Muscle layer of duodenum (tissue), 2 donors: ENCODE measurements at regions not wholly inside any gene's neighbourhood (a gene's known extent, or its start where the extent isn't known, plus 50 kb on each side); places are given as distances from the start of the nearest gene placed in this dataset.

ENCODE experiments used
- H3K27ac ChIP-seq: one replicate; pipeline ENCODE4 v1.7.0; 2013; ENCODE audit warnings: mild to moderate bottlenecking, low read length
- H3K27me3 ChIP-seq: one replicate; pipeline ENCODE4 v1.7.0; 2013; ENCODE audit warnings: low read depth, mild to moderate bottlenecking, control low read depth, low read length
- H3K36me3 ChIP-seq, 2 donors: one replicate each; pipeline ENCODE4 v1.7.0; 2013; ENCODE audit warnings: low read length in 2 of 2, control low read depth in 1 of 2, mild to moderate bottlenecking in 1 of 2; ENCODE audit not compliant: insufficient read depth in 2 of 2, control insufficient read depth in 1 of 2
- H3K4me1 ChIP-seq, 2 donors: one replicate each; pipeline ENCODE4 v1.7.0; 2013; ENCODE audit warnings: low read length in 2 of 2, mild to moderate bottlenecking in 2 of 2, control low read depth in 1 of 2, moderate library complexity in 1 of 2; ENCODE audit not compliant: insufficient read depth in 2 of 2, control insufficient read depth in 1 of 2
- H3K4me3 ChIP-seq, 2 donors: one replicate each; pipeline ENCODE4 v1.7.0; 2013; ENCODE audit warnings: low read length in 2 of 2, low read depth in 1 of 2, mild to moderate bottlenecking in 1 of 2
- H3K9me3 ChIP-seq, 2 donors: one replicate each; pipeline ENCODE4 v1.7.0; 2013; ENCODE audit warnings: low read length in 2 of 2, control low read depth in 1 of 2, mild to moderate bottlenecking in 1 of 2; ENCODE audit not compliant: control insufficient read depth in 1 of 2
- donor health status: healthy.

- Histone ChIP-seq H3K4me1 (no peaks in the 10 kb centered on the region), H3K27me3 (no peaks in the 10 kb centered on the region), H3K27ac (no peak overlapping the region), H3K9me3 (no peaks in the 10 kb centered on the region), H3K4me3 (no peak overlapping the region), H3K36me3 (no peaks in the 10 kb centered on the region)
Measured at GRCh38 chr5:124796495-124796894, 50.1 kb upstream of the ZNF608 start.

GRCh38 chr5:124797665-124798087 is 51.2 kb upstream of the ZNF608 start:
- Histone ChIP-seq H3K27me3 (no peaks in the 10 kb centered on the region), H3K4me3 (no peak overlapping the region), H3K27ac (no peak overlapping the region), H3K9me3 (no peaks in the 10 kb centered on the region), H3K36me3 (no peaks in the 10 kb centered on the region), H3K4me1 (no peaks in the 10 kb centered on the region)

- Histone ChIP-seq H3K27ac (no peak overlapping the region), H3K36me3 (no peaks in the 10 kb centered on the region), H3K4me3 (no peak overlapping the region)
Measured at GRCh38 chr5:124798890-124799289, 52.5 kb upstream of the ZNF608 start.

GRCh38 chr5:124801551-124801950 is 55.1 kb upstream of the ZNF608 start:
- no peak overlapping the region for H3K27ac ChIP-seq
- H3K4me1 ChIP-seq = peaks cover 0 to 5% of the 10 kb centered on the region in 2 donors
- H3K36me3 ChIP-seq = no peaks in the 10 kb centered on the region
- no peaks in the 10 kb centered on the region for H3K9me3 ChIP-seq
- H3K4me3 ChIP-seq = no peak overlapping the region
- H3K27me3 ChIP-seq = no peaks in the 10 kb centered on the region

More at GRCh38 chr5:124798890-124799289, 52.5 kb upstream of the ZNF608 start:
- H3K9me3 ChIP-seq = no peaks in the 10 kb centered on the region
- no peaks in the 10 kb centered on the region for H3K27me3 ChIP-seq
- H3K4me1 ChIP-seq = no peaks in the 10 kb centered on the region

GRCh38 chr5:124803617-124804323 is 57.3 kb upstream of the ZNF608 start:
- no peaks in the 10 kb centered on the region for H3K9me3 ChIP-seq
- H3K4me1 ChIP-seq = peaks cover 0 to 11% of the 10 kb centered on the region in 2 donors
- H3K27ac ChIP-seq = no peak overlapping the region

GRCh38 chr5:124806026-124806372 is 59.6 kb upstream of the ZNF608 start:
- H3K27me3 ChIP-seq = no peaks in the 10 kb centered on the region
- H3K9me3 ChIP-seq = no peaks in the 10 kb centered on the region
- H3K4me1 ChIP-seq = peaks cover 0 to 11% of the 10 kb centered on the region in 2 donors
- no peak overlapping the region for H3K27ac ChIP-seq
- H3K4me3 ChIP-seq = no peak overlapping the region
- H3K36me3 ChIP-seq = no peaks in the 10 kb centered on the region

More at GRCh38 chr5:124803617-124804323, 57.3 kb upstream of the ZNF608 start:
- Histone ChIP-seq H3K27me3 (no peaks in the 10 kb centered on the region), H3K36me3 (no peaks in the 10 kb centered on the region), H3K4me3 (no peak overlapping the region)

- H3K4me3 ChIP-seq = no peak overlapping the region
- H3K36me3 ChIP-seq = no peaks in the 10 kb centered on the region
- peaks cover 0 to 11% of the 10 kb centered on the region in 2 donors for H3K4me1 ChIP-seq
- no peak overlapping the region for H3K27ac ChIP-seq
- no peaks in the 10 kb centered on the region for H3K27me3 ChIP-seq
- H3K9me3 ChIP-seq = no peaks in the 10 kb centered on the region
Measured at GRCh38 chr5:124806373-124807077, 60.1 kb upstream of the ZNF608 start.

- no peaks in the 10 kb centered on the region for H3K9me3 ChIP-seq
- no peaks in the 10 kb centered on the region for H3K27me3 ChIP-seq
- H3K27ac ChIP-seq = no peak overlapping the region
- H3K4me1 ChIP-seq = peaks cover 0 to 11% of the 10 kb centered on the region in 2 donors
- H3K36me3 ChIP-seq = no peaks in the 10 kb centered on the region
- no peak overlapping the region for H3K4me3 ChIP-seq
Measured at GRCh38 chr5:124808842-124809268, 62.4 kb upstream of the ZNF608 start.

GRCh38 chr5:124810396-124811006 is 64.1 kb upstream of the ZNF608 start:
- Histone ChIP-seq H3K9me3 (no peaks in the 10 kb centered on the region), H3K27me3 (no peaks in the 10 kb centered on the region), H3K4me1 (peaks cover 0 to 11% of the 10 kb centered on the region in 2 donors), H3K4me3 (no peak overlapping the region), H3K27ac (no peak overlapping the region), H3K36me3 (no peaks in the 10 kb centered on the region)

GRCh38 chr5:124812771-124813358 is 66.4 kb upstream of the ZNF608 start:
- H3K36me3 ChIP-seq = no peaks in the 10 kb centered on the region
- H3K9me3 ChIP-seq = no peaks in the 10 kb centered on the region
- no peak overlapping the region for H3K4me3 ChIP-seq
- H3K4me1 ChIP-seq = no peaks in the 10 kb centered on the region
- H3K27ac ChIP-seq = no peak overlapping the region
- no peaks in the 10 kb centered on the region for H3K27me3 ChIP-seq

- Histone ChIP-seq H3K27ac (no peak overlapping the region), H3K27me3 (no peaks in the 10 kb centered on the region), H3K4me3 (no peak overlapping the region), H3K36me3 (no peaks in the 10 kb centered on the region), H3K4me1 (no peaks in the 10 kb centered on the region), H3K9me3 (no peaks in the 10 kb centered on the region)
Measured at GRCh38 chr5:124816381-124816780, 69.9 kb upstream of the ZNF608 start.
